ENCODE measurements at regions not wholly inside any gene's neighbourhood (a gene's known extent, or its start where the extent isn't known, plus 50 kb on each side); places are given as distances from the start of the nearest gene placed in this dataset.

DNA sequence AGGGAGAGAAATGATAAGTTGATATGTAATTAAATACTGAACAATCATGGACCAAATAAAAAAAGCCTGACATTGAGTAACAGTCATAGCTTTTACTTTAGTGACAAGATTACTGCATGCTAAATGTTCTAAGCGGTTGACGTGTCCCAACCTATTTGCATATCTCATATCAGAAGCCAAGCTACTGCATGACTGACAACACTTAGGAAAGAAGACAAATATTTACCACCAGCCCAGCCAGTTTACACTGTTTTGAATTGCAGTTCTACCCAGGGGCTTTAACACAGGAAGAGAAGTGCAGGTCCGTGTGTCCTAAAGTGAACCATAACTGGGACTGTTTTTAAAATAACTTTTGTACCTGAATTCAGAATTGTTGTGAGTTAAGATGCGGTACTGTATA lies 219.9 kb downstream of the PRDM9 start:
- TF ChIP-seq CTCF (IDR thresholded peaks at IDR 0.05; ENCODE audit: low read depth, low read length, poor library complexity, severe bottlenecking) (no peak), EZH2phosphoT487 (IDR thresholded peaks at IDR 0.05; ENCODE audit: borderline replicate concordance, low read length) (no peak)
